ENCODE measurements at regions not wholly inside any gene's neighbourhood (a gene's known extent, or its start where the extent isn't known, plus 50 kb on each side); places are given as distances from the start of the nearest gene placed in this dataset.
"Not testable (repeated sequence)": the region's sequence is repeated elsewhere in the genome, so short reads cannot be mapped to it uniquely, and the experiment has no call there.

- Mint-ChIP-seq H3K27me3 (ENCODE audit: low read depth in 3 of 3) (peaks cover 2 to 5% (median 4%) of the 10 kb centered on the region in 3 donors), H3K27ac (peak overlapping the region in 1 of 7 donors; percentile 73), H3K9me3 (peaks cover 10 to 19% (median 15%) of the 10 kb centered on the region in 7 donors), H3K36me3 (no peaks in the 10 kb centered on the region), H3K4me1 (no peaks in the 10 kb centered on the region), H3K4me3 (no peak overlapping the region)
- no peaks in the 10 kb centered on the region for H3K4me1 ChIP-seq (ENCODE audit: control insufficient read depth in 1 of 2, insufficient read depth in 2 of 2, low read length in 2 of 2)
- no peak overlapping the region for H3K4me2 ChIP-seq (replicated peaks; ENCODE audit: extremely low read depth, low read length, poor library complexity, severe bottlenecking)
- H3K4me3 ChIP-seq (replicated peaks in 1 of 3; ENCODE audit: low read depth in 2 of 3, low read length in 3 of 3) = no peak overlapping the region
- no peak overlapping the region for H3K27ac ChIP-seq (ENCODE audit: low read depth in 1 of 2, low read length in 2 of 2)
- intact Hi-C loops (cut with micrococcal nuclease) = no loop called here
- peaks cover 15 to 17% of the 10 kb centered on the region in 2 donors for H3K9me3 ChIP-seq (replicated peaks in 1 of 2; ENCODE audit: control insufficient read depth in 1 of 2, insufficient read depth in 1 of 2, low read length in 2 of 2)
- no peaks in the 10 kb centered on the region for H3K27me3 ChIP-seq (ENCODE audit: control insufficient read depth in 2 of 2, insufficient read depth in 2 of 2, low read length in 2 of 2)
- no peak overlapping the region for H2AFZ ChIP-seq (ENCODE audit: insufficient read depth, low read depth, low read length, poor library complexity, severe bottlenecking)
- no peaks in the 10 kb centered on the region for H3K36me3 ChIP-seq (replicated peaks in 1 of 2; ENCODE audit: control insufficient read depth in 1 of 2, insufficient read depth in 2 of 2, low read length in 2 of 2)
- H3K79me2 ChIP-seq (ENCODE audit: insufficient read depth, low read length) = no peaks in the 10 kb centered on the region
- DNase-seq = no peak
- H4K20me1 ChIP-seq (ENCODE audit: insufficient read depth, low read length) = no peaks in the 10 kb centered on the region
- TF ChIP-seq CTCF (IDR thresholded peaks at IDR 0.05) = no peak
- 100% methylated on average over 1 of the region's 2 CpGs for WGBS (ENCODE audit: insufficient coverage)
- H3K9ac ChIP-seq (ENCODE audit: insufficient read depth, low read length, poor library complexity, severe bottlenecking) = no peak overlapping the region
These were observed 80.3 kb upstream of the SLC30A5 start for GRCh38 chr5:69013481-69013880.

DNA sequence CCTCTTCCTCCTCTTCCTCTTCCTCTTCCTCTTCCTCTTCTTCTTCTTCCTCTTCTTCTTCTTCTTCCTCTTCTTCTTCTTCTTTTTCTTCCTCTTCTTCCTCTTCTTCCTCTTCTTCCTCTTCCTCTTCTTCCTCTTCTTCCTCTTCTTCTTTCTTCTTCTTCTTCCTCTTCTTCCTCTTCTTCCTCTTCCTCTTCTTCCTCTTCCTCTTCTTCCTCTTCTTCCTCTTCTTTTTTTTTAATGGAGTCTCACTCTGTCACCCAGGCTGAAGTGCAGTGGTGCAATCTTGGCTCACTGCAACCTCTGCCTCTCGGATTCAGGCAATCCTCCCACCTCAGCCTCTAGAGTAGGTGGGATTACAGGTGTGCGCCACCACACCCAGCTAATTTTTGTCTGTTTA lies 79.8 kb upstream of the SLC30A5 start:
- H3K4me3 ChIP-seq (replicated peaks in 1 of 3; ENCODE audit: low read depth in 2 of 3, low read length in 3 of 3); H4K20me1 ChIP-seq (ENCODE audit: insufficient read depth, low read length); H3K36me3 ChIP-seq (replicated peaks in 1 of 2; ENCODE audit: control insufficient read depth in 1 of 2, insufficient read depth in 2 of 2, low read length in 2 of 2); H3K4me1 ChIP-seq (ENCODE audit: control insufficient read depth in 1 of 2, insufficient read depth in 2 of 2, low read length in 2 of 2); H3K4me3 Mint-ChIP-seq; H3K4me2 ChIP-seq (replicated peaks; ENCODE audit: extremely low read depth, low read length, poor library complexity, severe bottlenecking); H3K27me3 Mint-ChIP-seq (ENCODE audit: low read depth in 3 of 3); H3K79me2 ChIP-seq (ENCODE audit: insufficient read depth, low read length); H3K27me3 ChIP-seq (ENCODE audit: control insufficient read depth in 2 of 2, insufficient read depth in 2 of 2, low read length in 2 of 2); H3K9ac ChIP-seq (ENCODE audit: insufficient read depth, low read length, poor library complexity, severe bottlenecking); H2AFZ ChIP-seq (ENCODE audit: insufficient read depth, low read depth, low read length, poor library complexity, severe bottlenecking); DNase-seq; H3K36me3 Mint-ChIP-seq; intact Hi-C loops (cut with micrococcal nuclease); H3K4me1 Mint-ChIP-seq: not testable (repeated sequence)
- H3K27ac ChIP-seq (ENCODE audit: low read depth in 1 of 2, low read length in 2 of 2) = peak overlapping the region in 1 of 2 donors; percentile 45
- peaks cover 10 to 19% (median 15%) of the 10 kb centered on the region in 7 donors for H3K9me3 Mint-ChIP-seq
- H3K9me3 ChIP-seq (replicated peaks in 1 of 2; ENCODE audit: control insufficient read depth in 1 of 2, insufficient read depth in 1 of 2, low read length in 2 of 2) = peaks cover 15 to 17% of the 10 kb centered on the region in 2 donors
- WGBS (ENCODE audit: insufficient coverage) = no CpG with 5 or more reads among the region's 2 CpGs
- peak overlapping the region in 4 of 7 donors; percentile 63 to 80 (median 76) for H3K27ac Mint-ChIP-seq

All from CD14-positive monocyte (primary cell).